ENCODE measurements at regions not wholly inside any gene's neighbourhood (a gene's known extent, or its start where the extent isn't known, plus 50 kb on each side); places are given as distances from the start of the nearest gene placed in this dataset.
"Not testable (repeated sequence)": the region's sequence is repeated elsewhere in the genome, so short reads cannot be mapped to it uniquely, and the experiment has no call there.

GRCh38 chr1:43014579-43014978 lies 55.9 kb upstream of the SLC2A1 start:
- DNase-seq; intact Hi-C loops (cut with DNase I): not testable (repeated sequence)

- no peak for DNase-seq
- intact Hi-C loops (cut with DNase I), result no loop called here
Measured at GRCh38 chr1:43011020-43011419, 52.4 kb upstream of the SLC2A1 start.

- DNase-seq, result no peak
- intact Hi-C loops (cut with DNase I), result no loop called here
Measured at GRCh38 chr1:43009274-43009673, 50.6 kb upstream of the SLC2A1 start.

GRCh38 chr1:43008115-43009060 lies 49.7 kb upstream of the SLC2A1 start:
- no peak for DNase-seq
- intact Hi-C loops (cut with DNase I), result no loop called here
